Esophagus muscularis mucosa (tissue), 4 donors: ENCODE measurements at regions not wholly inside any gene's neighbourhood (a gene's known extent, or its start where the extent isn't known, plus 50 kb on each side); places are given as distances from the start of the nearest gene placed in this dataset.
A peak's percentile ranks its signal among the peaks of the same experiment; 100 is the strongest.
"Not testable (repeated sequence)": the region's sequence is repeated elsewhere in the genome, so short reads cannot be mapped to it uniquely, and the experiment has no call there.

ENCODE experiments used
- DNase-seq: peaks from one replicate; pipeline ENCODE4 v3.0.0-alpha.2; 2017; ENCODE audit errors: extremely low spot score
- H3K27ac ChIP-seq, 4 donors: fragments of 200-600 bp; sonication (generic); replicated peaks in 1 of 4; 1 replicate in 3 of 4; 2 replicates in 1 of 4; pipeline ENCODE4 v1.5.1; 2016 to 2019; ENCODE audit warnings: mild to moderate bottlenecking in 1 of 4
- H3K27me3 ChIP-seq, 4 donors: fragments of 200-600 bp; sonication (generic); one replicate each; pipeline versions ENCODE4 v1.5.1 to v1.6.0; 2016 to 2019
- H3K36me3 ChIP-seq, 4 donors: fragments of 200-600 bp; sonication (generic); one replicate each; pipeline ENCODE4 v1.5.1; 2016 to 2019
- H3K4me1 ChIP-seq, 4 donors: fragments of 200-600 bp; sonication (generic); one replicate each; pipeline ENCODE4 v1.5.1; 2016 to 2019
- H3K4me3 ChIP-seq, 4 donors: fragments of 200-600 bp; sonication (generic); 1 replicate in 2 of 4; 2 replicates in 2 of 4; pipeline ENCODE4 v1.5.1; 2016 to 2019; ENCODE audit warnings: mild to moderate bottlenecking in 4 of 4, moderate library complexity in 1 of 4
- H3K9me3 ChIP-seq, 4 donors: fragments of 200-600 bp; sonication (generic); 1 replicate in 3 of 4; 2 replicates in 1 of 4; pipeline ENCODE4 v1.5.1; 2016 to 2019
- EP300 ChIP-seq: sonication (generic); formaldehyde crosslinking; IDR thresholded peaks from one replicate; pipeline ENCODE4 v1.6.1; 2017; ENCODE audit warnings: antibody characterized with exemption
- POLR2A ChIP-seq: fragments of 450-650 bp; IDR thresholded peaks from one replicate; pipeline ENCODE4 v1.6.1; 2017; ENCODE audit warnings: antibody characterized with exemption, moderate library complexity, mild to moderate bottlenecking, low read depth
- POLR2AphosphoS5 ChIP-seq, 2 donors: sonication (generic); formaldehyde crosslinking; IDR thresholded peaks; one replicate each; pipeline ENCODE4 v1.6.1; 2017; ENCODE audit warnings: antibody characterized with exemption in 2 of 2
- WGBS: methylation state at CpG from one replicate; pipeline ENCODE4 v1.1.5; 2018; 5-methylcytosine and 5-hydroxymethylcytosine counted together
- intact Hi-C: fragments of 100-400 bp; cut with DNase I; formaldehyde crosslinking; loops from one replicate; pipeline ENCODE4 v1.15.1; 2023
- TF ChIP-seq, protein P1 (sequence below), 3 experiments: fragments of 200-600 bp in 2 of 3; fragments of 450-650 bp in 1 of 3; sonication (generic) in 2 of 3; IDR thresholded peaks; one replicate each; pipeline ENCODE4 v1.5.1; 2017 to 2019; ENCODE audit warnings: antibody characterized with exemption in 3 of 3, mild to moderate bottlenecking in 2 of 3, moderate library complexity in 1 of 3

DNA sequence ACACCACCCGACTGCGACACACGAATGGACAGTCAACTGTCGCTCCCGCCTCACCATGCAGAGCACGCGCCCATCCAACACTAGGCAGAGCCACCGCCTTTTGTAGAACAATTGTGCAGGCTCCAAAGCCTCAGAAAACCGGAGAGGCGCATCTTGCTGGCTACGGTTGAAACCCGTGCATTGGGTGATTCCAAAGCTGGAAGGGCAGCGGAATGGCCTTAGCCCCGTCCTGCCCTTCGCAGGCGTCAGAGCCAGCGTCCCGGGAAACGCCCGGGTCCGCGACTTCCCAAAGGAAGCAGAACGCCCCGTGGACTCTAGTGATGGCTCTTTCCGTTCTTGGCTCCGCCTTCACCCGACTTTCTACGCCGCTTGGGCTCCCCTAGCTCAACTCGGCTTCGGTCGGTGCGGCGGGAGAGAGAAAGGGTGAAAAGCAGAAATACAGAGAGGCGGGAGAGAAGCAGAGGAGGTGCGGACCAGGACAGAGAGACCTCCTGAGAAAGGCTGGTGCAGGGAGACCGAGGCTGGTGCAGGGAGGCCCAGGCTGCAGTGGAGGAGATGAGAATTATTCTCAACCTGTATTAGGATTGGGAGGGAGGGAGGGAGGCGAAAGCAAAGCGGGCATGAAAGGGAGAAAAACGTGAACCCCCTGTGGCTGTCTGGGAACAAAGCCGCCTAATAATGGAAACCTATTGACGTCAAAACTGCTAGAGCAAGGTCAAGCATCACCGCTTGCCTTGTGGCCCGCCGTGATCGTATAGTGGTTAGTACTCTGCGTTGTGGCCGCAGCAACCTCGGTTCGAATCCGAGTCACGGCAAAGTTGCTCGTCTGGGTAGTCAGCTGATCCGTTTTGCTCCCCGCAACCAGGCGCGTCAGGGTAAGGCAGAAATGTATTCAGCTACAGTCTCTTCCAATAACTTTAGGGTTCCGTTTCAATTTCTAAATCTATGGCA is 99.5 kb downstream of the PRKAB2 start:
- DNase-seq, result no peak
- H3K4me3 ChIP-seq, result peak overlapping the region; percentile 36 to 49 (median 40)
- WGBS, result 5% methylated on average over 58 of the region's 58 CpGs

DNA sequence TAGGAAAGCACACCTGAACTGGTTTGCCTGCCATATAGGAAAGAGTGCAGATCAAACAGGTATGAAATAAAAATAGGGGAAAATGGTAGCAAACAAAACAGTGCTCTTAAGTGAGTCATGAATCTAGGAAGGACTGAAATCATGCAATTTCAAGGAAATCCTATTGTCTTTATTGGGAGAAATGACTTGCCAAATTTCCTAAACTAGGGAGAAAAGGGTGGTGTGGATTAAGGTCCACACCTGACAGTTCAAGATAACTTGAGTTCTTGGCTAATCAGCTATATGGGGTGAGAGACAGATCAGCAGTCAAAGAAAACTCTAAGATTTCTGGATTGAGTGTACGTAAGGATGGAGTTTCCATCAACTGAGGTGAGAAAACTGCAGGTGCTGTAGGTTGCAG is 101.1 kb downstream of the PRKAB2 start:
- H3K36me3 ChIP-seq, result no peaks in the 10 kb centered on the region
- intact Hi-C loops, result no loop called here
- H3K27ac ChIP-seq, result no peak overlapping the region
- no peak overlapping the region for H3K4me3 ChIP-seq
- TF ChIP-seq POLR2A (no peak), POLR2AphosphoS5 (IDR thresholded peaks at IDR 0.05) (no peak), EP300 (no peak)
- TF ChIP-seq, protein P1, sequence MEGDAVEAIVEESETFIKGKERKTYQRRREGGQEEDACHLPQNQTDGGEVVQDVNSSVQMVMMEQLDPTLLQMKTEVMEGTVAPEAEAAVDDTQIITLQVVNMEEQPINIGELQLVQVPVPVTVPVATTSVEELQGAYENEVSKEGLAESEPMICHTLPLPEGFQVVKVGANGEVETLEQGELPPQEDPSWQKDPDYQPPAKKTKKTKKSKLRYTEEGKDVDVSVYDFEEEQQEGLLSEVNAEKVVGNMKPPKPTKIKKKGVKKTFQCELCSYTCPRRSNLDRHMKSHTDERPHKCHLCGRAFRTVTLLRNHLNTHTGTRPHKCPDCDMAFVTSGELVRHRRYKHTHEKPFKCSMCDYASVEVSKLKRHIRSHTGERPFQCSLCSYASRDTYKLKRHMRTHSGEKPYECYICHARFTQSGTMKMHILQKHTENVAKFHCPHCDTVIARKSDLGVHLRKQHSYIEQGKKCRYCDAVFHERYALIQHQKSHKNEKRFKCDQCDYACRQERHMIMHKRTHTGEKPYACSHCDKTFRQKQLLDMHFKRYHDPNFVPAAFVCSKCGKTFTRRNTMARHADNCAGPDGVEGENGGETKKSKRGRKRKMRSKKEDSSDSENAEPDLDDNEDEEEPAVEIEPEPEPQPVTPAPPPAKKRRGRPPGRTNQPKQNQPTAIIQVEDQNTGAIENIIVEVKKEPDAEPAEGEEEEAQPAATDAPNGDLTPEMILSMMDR (IDR thresholded peaks at IDR 0.05), result no peak
- peaks cover 0 to 12% (median 11%) of the 10 kb centered on the region in 4 donors for H3K4me1 ChIP-seq
- H3K9me3 ChIP-seq, result no peaks in the 10 kb centered on the region
- whole genome bisulfite sequencing, result 100% methylated on average over 1 of the region's 1 CpG
- no peak for DNase-seq
- peaks cover 0 to 65% (median 17%) of the 10 kb centered on the region in 4 donors for H3K27me3 ChIP-seq

More for the DNA sequence above, 99.5 kb downstream of the PRKAB2 start:
- intact Hi-C loops, result no loop called here
- H3K27ac ChIP-seq, result no peak overlapping the region
- TF ChIP-seq EP300 (no peak), POLR2A (no peak), POLR2AphosphoS5 (IDR thresholded peaks at IDR 0.05) (no peak)
- TF ChIP-seq, protein P1 (IDR thresholded peaks at IDR 0.05), result no peak
- H3K27me3 ChIP-seq, result peaks cover 0 to 82% (median 27%) of the 10 kb centered on the region in 4 donors
- no peaks in the 10 kb centered on the region for H3K9me3 ChIP-seq
- peaks cover 0 to 17% (median 14%) of the 10 kb centered on the region in 4 donors for H3K4me1 ChIP-seq
- no peaks in the 10 kb centered on the region for H3K36me3 ChIP-seq

DNA sequence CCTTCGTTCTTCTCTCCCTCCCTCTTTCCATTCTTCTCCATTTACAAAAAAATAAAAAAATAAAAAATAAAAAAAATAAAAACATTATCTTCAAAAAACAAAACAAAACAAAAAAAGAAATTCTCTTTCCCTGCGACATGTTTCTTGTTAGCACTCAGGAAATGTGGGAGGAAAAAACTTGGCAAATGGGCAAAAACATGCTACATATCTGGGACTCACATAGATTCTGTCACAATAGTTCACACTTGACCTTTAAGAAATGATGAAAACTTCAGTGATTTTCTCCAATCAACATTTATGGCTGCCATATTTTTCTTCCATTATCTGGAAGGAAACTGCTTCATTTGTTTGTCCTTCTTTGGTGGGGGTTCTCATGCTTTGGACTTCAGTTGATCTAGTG is 109.3 kb downstream of the PRKAB2 start:
- intact Hi-C loops, result no loop called here
- no peak for DNase-seq
- peaks cover 0 to 13% (median 0%) of the 10 kb centered on the region in 4 donors for H3K27me3 ChIP-seq
- H3K27ac ChIP-seq, result no peak overlapping the region
- no peaks in the 10 kb centered on the region for H3K36me3 ChIP-seq
- H3K9me3 ChIP-seq, result peaks cover 0 to 6% (median 2%) of the 10 kb centered on the region in 4 donors
- H3K4me1 ChIP-seq, result no peaks in the 10 kb centered on the region
- WGBS, result 77% methylated on average over 2 of the region's 2 CpGs
- TF ChIP-seq EP300 (no peak), POLR2A (no peak), POLR2AphosphoS5 (IDR thresholded peaks at IDR 0.05) (no peak)
- TF ChIP-seq, protein P1 (IDR thresholded peaks at IDR 0.05), result no peak
- no peak overlapping the region for H3K4me3 ChIP-seq

DNA sequence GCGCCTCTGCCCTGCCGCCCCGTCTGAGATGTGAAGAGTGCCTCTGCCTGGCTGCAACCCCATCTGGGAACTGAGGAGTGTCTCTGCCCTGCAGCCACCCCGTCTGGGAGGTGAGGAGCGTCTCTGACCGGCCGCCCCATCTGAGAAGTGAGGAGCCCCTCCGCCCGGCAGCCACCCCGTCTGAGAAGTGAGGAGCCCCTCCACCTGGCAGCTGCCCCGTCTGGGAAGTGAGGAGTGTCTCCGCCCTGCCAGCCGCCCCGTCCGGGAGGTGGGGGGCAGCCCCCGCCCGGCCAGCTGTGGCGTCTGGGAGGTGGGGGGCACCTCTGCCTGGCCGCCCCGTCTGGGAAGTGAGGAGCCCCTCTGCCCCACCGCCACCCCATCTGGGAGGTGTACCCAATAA is 110.4 kb downstream of the PRKAB2 start:
- Histone ChIP-seq H3K27me3 (peaks cover 0 to 13% (median 0%) of the 10 kb centered on the region in 4 donors), H3K9me3 (peaks cover 0 to 12% (median 3%) of the 10 kb centered on the region in 4 donors)
- H3K4me1 ChIP-seq, H3K4me3 ChIP-seq, DNase-seq, H3K27ac ChIP-seq, intact Hi-C loops, H3K36me3 ChIP-seq: not testable (repeated sequence)
- 91% methylated on average over 19 of the region's 21 CpGs for WGBS

DNA sequence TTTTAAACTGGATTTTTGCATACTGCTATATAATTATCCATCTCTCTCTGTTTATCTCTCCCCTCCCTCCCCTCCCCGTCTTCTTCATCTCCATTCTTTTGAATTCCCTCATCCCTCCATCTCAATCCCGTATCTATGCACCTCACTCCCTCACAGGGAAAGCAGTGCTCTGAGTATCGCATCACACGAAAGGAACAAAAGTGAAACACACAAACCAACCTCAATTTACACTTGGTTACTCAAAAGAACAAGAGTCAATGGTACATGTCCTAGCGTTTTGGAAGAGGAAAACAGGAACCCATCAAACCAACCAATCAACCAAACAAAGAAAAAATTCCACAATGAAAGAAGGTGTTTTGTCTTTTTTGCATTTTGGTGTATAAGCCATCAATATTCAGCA is 115.1 kb downstream of the NBPF12 start:
- Histone ChIP-seq H3K27ac (no peak overlapping the region), H3K4me3 (no peak overlapping the region), H3K4me1 (no peaks in the 10 kb centered on the region), H3K9me3 (peaks cover 0 to 11% (median 0%) of the 10 kb centered on the region in 4 donors), H3K27me3 (no peaks in the 10 kb centered on the region), H3K36me3 (no peaks in the 10 kb centered on the region)
- DNase-seq, result no peak
- 74% methylated on average over 5 of the region's 5 CpGs for WGBS
- TF ChIP-seq, protein P1 (IDR thresholded peaks at IDR 0.05), result no peak
- no peak for TF ChIP-seq EP300
- TF ChIP-seq POLR2AphosphoS5 (IDR thresholded peaks at IDR 0.05), result no peak
- no peak for TF ChIP-seq POLR2A
- intact Hi-C loops, result no loop called here
